Subcutaneous abdominal adipose tissue (tissue), 5 donors: ENCODE measurements at regions not wholly inside any gene's neighbourhood (a gene's known extent, or its start where the extent isn't known, plus 50 kb on each side); places are given as distances from the start of the nearest gene placed in this dataset.

Source experiments
- H3K27ac ChIP-seq: one replicate; pipeline ENCODE4 v1.7.0; 2013; ENCODE audit warnings: low read depth, mild to moderate bottlenecking, inconsistent platforms, low read length, moderate library complexity
- H3K27me3 ChIP-seq, 5 donors: one replicate each; pipeline ENCODE4 v1.7.0; 2013; ENCODE audit warnings: low read length in 5 of 5, inconsistent platforms in 1 of 5; ENCODE audit not compliant: control insufficient read depth in 5 of 5, insufficient read depth in 4 of 5
- H3K36me3 ChIP-seq, 5 donors: one replicate each; pipeline ENCODE4 v1.7.0; 2013; ENCODE audit warnings: low read length in 5 of 5; ENCODE audit not compliant: control insufficient read depth in 5 of 5, insufficient read depth in 5 of 5
- H3K4me1 ChIP-seq, 5 donors: one replicate each; pipeline ENCODE4 v1.7.0; 2013; ENCODE audit warnings: low read length in 5 of 5, mild to moderate bottlenecking in 3 of 5, moderate library complexity in 1 of 5; ENCODE audit not compliant: control insufficient read depth in 5 of 5, insufficient read depth in 5 of 5
- H3K4me3 ChIP-seq, 5 donors: one replicate each; pipeline ENCODE4 v1.7.0; 2013; ENCODE audit warnings: low read length in 5 of 5, low read depth in 1 of 5
- H3K9ac ChIP-seq, 5 donors: one replicate each; pipeline ENCODE4 v1.7.0; 2013; ENCODE audit warnings: low read length in 5 of 5, mild to moderate bottlenecking in 4 of 5, moderate library complexity in 3 of 5
- H3K9me3 ChIP-seq, 5 donors: one replicate each; pipeline ENCODE4 v1.7.0; 2013; ENCODE audit warnings: low read length in 5 of 5; ENCODE audit not compliant: control insufficient read depth in 5 of 5
- donor health status: healthy.
- donor health status: healthy.
- donor health status: healthy.
- donor health status: healthy.
- donor health status: healthy.

GRCh38 chr18:1244397-1245122 is 339.9 kb downstream of the ADCYAP1 start:
- Histone ChIP-seq H3K9ac (no peak overlapping the region), H3K4me3 (no peak overlapping the region), H3K4me1 (no peaks in the 10 kb centered on the region), H3K9me3 (no peaks in the 10 kb centered on the region), H3K36me3 (no peaks in the 10 kb centered on the region), H3K27me3 (no peaks in the 10 kb centered on the region), H3K27ac (no peak overlapping the region)

DNA sequence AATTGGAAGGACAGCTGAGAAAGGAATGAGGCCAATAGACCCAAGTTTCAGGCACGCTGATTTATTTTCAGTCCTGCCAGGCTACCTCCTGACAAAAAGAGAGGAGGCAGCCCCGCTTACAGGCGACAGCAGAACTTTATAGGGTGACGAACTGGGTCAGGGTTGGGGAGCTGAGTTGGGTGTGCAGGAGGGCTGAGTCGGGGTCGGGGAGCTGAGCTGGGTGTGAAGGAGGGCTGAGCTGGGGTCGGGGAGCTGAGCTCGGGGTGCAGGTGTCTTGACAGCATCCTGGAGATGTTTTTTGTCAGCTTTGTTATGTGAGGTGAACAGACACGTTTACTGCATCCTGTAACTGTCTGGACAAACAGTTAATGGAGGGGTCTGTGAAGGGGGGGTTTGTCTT is 342.2 kb downstream of the ADCYAP1 start:
- Histone ChIP-seq H3K9ac (no peak overlapping the region), H3K9me3 (no peaks in the 10 kb centered on the region), H3K4me1 (no peaks in the 10 kb centered on the region), H3K4me3 (no peak overlapping the region), H3K36me3 (no peaks in the 10 kb centered on the region), H3K27ac (no peak overlapping the region), H3K27me3 (no peaks in the 10 kb centered on the region)

DNA sequence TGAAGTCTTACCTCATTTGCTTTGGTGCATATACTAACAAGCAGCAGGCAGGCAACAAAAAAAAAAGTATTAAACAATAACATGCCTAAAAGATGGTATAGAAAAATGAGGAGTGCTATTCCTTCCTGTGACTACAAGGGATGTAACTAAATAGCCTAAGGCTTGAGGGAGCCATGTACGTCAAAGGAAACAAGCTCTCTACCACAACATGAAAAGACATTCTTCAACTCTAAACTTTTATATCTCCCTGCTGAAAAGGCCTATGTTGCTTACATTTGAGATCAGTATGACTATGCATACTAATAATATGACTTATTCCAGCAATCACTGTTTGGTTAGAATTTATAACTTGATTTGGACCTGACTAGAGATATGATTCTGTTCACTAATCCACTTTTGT is 347.9 kb downstream of the ADCYAP1 start:
- Histone ChIP-seq H3K9ac (no peak overlapping the region), H3K9me3 (no peaks in the 10 kb centered on the region), H3K36me3 (no peaks in the 10 kb centered on the region), H3K4me1 (no peaks in the 10 kb centered on the region), H3K4me3 (no peak overlapping the region), H3K27me3 (no peaks in the 10 kb centered on the region), H3K27ac (no peak overlapping the region)

DNA sequence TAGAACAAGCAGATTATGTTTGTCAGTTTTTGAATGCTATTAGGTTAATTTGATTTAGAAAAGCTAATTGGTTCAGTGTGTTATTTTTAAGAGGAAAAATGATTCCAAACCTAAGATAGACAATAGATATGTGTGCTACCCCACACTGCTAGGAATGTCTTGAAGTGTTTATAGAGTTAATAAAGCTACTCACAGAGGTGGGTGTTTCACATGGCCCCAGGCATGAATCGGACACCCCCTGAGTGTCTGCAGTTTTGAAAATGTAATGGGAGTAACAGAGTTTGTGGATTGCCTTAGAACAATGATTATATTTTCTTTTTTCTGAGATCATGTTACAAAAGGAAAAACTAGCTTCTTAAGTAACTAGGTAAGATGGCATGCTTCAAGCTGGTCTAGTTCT is 348.3 kb downstream of the ADCYAP1 start:
- Histone ChIP-seq H3K27ac (no peak overlapping the region), H3K36me3 (no peaks in the 10 kb centered on the region), H3K27me3 (no peaks in the 10 kb centered on the region), H3K4me3 (no peak overlapping the region), H3K4me1 (no peaks in the 10 kb centered on the region), H3K9me3 (no peaks in the 10 kb centered on the region), H3K9ac (no peak overlapping the region)

GRCh38 chr18:1253827-1254226 is 349.2 kb downstream of the ADCYAP1 start:
- H3K4me3 ChIP-seq: no peak overlapping the region
- H3K27me3 ChIP-seq: no peaks in the 10 kb centered on the region
- no peaks in the 10 kb centered on the region for H3K36me3 ChIP-seq
- no peaks in the 10 kb centered on the region for H3K9me3 ChIP-seq
- H3K27ac ChIP-seq: no peak overlapping the region
- H3K4me1 ChIP-seq: no peaks in the 10 kb centered on the region
- H3K9ac ChIP-seq: no peak overlapping the region

GRCh38 chr18:1261054-1261453 is 356.4 kb downstream of the ADCYAP1 start:
- Histone ChIP-seq H3K27me3 (no peaks in the 10 kb centered on the region), H3K36me3 (no peaks in the 10 kb centered on the region), H3K9ac (no peak overlapping the region), H3K9me3 (peaks cover 0 to 16% (median 8%) of the 10 kb centered on the region in 5 donors), H3K4me3 (no peak overlapping the region), H3K4me1 (no peaks in the 10 kb centered on the region), H3K27ac (no peak overlapping the region)

DNA sequence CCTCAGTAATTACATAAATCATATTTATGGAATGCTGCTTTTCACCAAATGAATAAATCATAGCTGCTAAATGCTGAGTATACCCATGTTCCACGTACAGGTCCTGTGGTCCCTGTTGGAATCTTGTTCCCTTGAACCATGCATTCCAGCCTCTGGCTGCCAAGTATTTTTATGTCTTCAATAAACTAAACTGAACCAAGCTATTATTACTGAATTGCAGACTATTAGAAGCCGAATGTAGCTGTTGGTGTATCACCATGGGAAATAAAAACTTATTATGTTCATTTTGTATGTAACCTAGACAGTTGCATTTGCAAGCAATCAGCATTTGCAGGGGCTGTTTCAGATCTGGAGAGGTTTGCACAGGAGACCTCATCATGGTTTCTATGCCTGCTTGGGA is 362.4 kb downstream of the ADCYAP1 start:
- H3K9ac ChIP-seq: no peak overlapping the region
- H3K9me3 ChIP-seq: no peaks in the 10 kb centered on the region
- no peaks in the 10 kb centered on the region for H3K27me3 ChIP-seq

DNA sequence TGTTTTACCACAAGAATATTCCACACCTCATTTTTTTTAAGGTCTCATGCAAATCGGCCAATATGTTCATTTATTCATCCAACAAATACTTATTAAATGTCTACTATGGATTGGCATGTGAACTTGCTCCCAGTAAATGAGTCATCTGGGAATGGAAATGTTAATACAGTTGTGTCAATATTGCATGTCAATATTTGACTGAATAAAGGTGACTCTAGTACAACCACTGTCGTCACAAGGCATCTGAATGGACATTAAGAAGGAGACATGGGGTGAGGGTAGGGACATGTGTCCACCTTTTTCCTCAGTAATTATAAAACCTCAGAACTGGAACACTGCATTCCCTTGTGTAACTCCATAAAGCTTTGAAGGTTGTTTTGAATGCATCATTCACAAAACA is 365.4 kb downstream of the ADCYAP1 start:
- Histone ChIP-seq H3K27me3 (no peaks in the 10 kb centered on the region), H3K4me3 (no peak overlapping the region), H3K27ac (no peak overlapping the region), H3K9ac (no peak overlapping the region), H3K36me3 (no peaks in the 10 kb centered on the region), H3K4me1 (no peaks in the 10 kb centered on the region), H3K9me3 (no peaks in the 10 kb centered on the region)

More for the DNA sequence above, 362.4 kb downstream of the ADCYAP1 start:
- Histone ChIP-seq H3K4me3 (no peak overlapping the region), H3K4me1 (no peaks in the 10 kb centered on the region), H3K36me3 (no peaks in the 10 kb centered on the region), H3K27ac (no peak overlapping the region)

DNA sequence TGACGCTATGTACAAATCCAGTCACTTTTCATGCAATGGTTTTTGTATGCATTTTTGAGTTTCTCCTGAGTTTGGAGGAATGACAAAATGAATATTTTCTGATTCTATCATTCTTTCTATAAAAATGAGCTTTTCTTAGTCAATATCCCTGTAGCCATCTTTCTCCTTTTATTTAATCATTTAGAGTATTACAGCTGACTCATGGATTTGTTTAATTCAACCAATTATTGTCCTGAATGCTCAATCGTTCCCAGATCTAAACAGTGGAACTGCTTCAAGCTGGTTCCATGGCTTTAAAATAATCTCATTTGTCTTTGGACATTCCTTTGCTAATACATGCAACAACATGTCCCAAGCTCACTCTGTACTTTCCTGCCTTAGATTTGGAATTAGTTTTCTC is 368.8 kb downstream of the ADCYAP1 start:
- H3K9me3 ChIP-seq: peaks cover 0 to under 1% (median 0%) of the 10 kb centered on the region in 5 donors
- H3K36me3 ChIP-seq: no peaks in the 10 kb centered on the region
- no peak overlapping the region for H3K4me3 ChIP-seq
- H3K27ac ChIP-seq: no peak overlapping the region
- no peaks in the 10 kb centered on the region for H3K4me1 ChIP-seq
- H3K9ac ChIP-seq: no peak overlapping the region
- H3K27me3 ChIP-seq: no peaks in the 10 kb centered on the region

GRCh38 chr18:1292167-1292566 is 387.5 kb downstream of the ADCYAP1 start:
- Histone ChIP-seq H3K9ac (no peak overlapping the region), H3K27ac (no peak overlapping the region), H3K36me3 (no peaks in the 10 kb centered on the region), H3K9me3 (no peaks in the 10 kb centered on the region), H3K4me3 (no peak overlapping the region), H3K27me3 (no peaks in the 10 kb centered on the region), H3K4me1 (no peaks in the 10 kb centered on the region)
